GM23338 (cell line): ENCODE measurements at regions not wholly inside any gene's neighbourhood (a gene's known extent, or its start where the extent isn't known, plus 50 kb on each side); places are given as distances from the start of the nearest gene placed in this dataset.

Experiments used
- ATAC-seq: fragments of 200-7000 bp; cut with Tn5 transposase; 3 replicates; pipeline ENCODE4 v1.9.1; 2020
- DNase-seq: peaks from one replicate; pipeline ENCODE4 v3.0.0-alpha.2; 2015; ENCODE audit warnings: low spot score
- H2AFZ ChIP-seq: fragments of 200-600 bp; sonication (generic); 2 replicates; pipeline ENCODE4 v1.8.0; 2016; ENCODE audit warnings: antibody characterized with exemption, mild to moderate bottlenecking, moderate library complexity
- H3F3A ChIP-seq: fragments of 200-600 bp; sonication (generic); replicated peaks from 2 replicates; pipeline ENCODE4 v1.8.0; 2017; ENCODE audit warnings: antibody characterized with exemption, mixed run types, low read depth
- H3K27ac ChIP-seq: fragments of 200-600 bp; sonication (generic); 2 replicates; pipeline ENCODE4 v1.6.1; 2016; ENCODE audit warnings: low read depth
- H3K27me3 ChIP-seq: fragments of 200-600 bp; sonication (generic); 2 replicates; pipeline ENCODE4 v1.8.0; 2016; ENCODE audit warnings: mild to moderate bottlenecking, mixed run types, moderate library complexity; ENCODE audit not compliant: insufficient read depth
- H3K36me3 ChIP-seq: fragments of 200-600 bp; sonication (generic); 2 replicates; pipeline ENCODE4 v1.8.0; 2016; ENCODE audit warnings: mild to moderate bottlenecking; ENCODE audit not compliant: insufficient read depth
- H3K4me1 ChIP-seq: fragments of 200-600 bp; sonication (generic); 2 replicates; pipeline ENCODE4 v1.8.0; 2016; ENCODE audit warnings: mild to moderate bottlenecking, moderate library complexity; ENCODE audit not compliant: insufficient read depth
- H3K4me2 ChIP-seq: fragments of 200-600 bp; sonication (generic); 2 replicates; pipeline ENCODE4 v1.7.1; 2017; ENCODE audit warnings: mixed run types
- H3K4me3 ChIP-seq: fragments of 200-600 bp; sonication (generic); 2 replicates; pipeline ENCODE4 v1.6.1; 2016; ENCODE audit warnings: mixed run types
- H3K79me2 ChIP-seq: fragments of 200-600 bp; sonication (generic); replicated peaks from 2 replicates; pipeline ENCODE4 v1.8.0; 2017; ENCODE audit warnings: mild to moderate bottlenecking; ENCODE audit not compliant: insufficient read depth
- H3K9me2 ChIP-seq: fragments of 200-600 bp; sonication (generic); 2 replicates; pipeline ENCODE4 v1.8.0; 2017; ENCODE audit not compliant: insufficient read depth
- H4K20me1 ChIP-seq: fragments of 200-600 bp; sonication (generic); replicated peaks from 2 replicates; pipeline ENCODE4 v1.8.0; 2017; ENCODE audit warnings: mild to moderate bottlenecking; ENCODE audit not compliant: insufficient read depth
- H3K27ac Mint-ChIP-seq: 2 replicates; pipeline ENCODE4 v1.8.0; 2020; ENCODE audit warnings: inconsistent platforms, mild to moderate bottlenecking, moderate library complexity, mixed read lengths
- H3K27me3 Mint-ChIP-seq: 3 replicates; pipeline ENCODE4 v1.8.0; 2022; ENCODE audit warnings: low read depth, mild to moderate bottlenecking, moderate library complexity, mixed read lengths, inconsistent platforms; ENCODE audit not compliant: insufficient read depth, poor library complexity
- H3K36me3 Mint-ChIP-seq: 3 replicates; pipeline ENCODE4 v1.8.0; 2021; ENCODE audit warnings: low read depth, mild to moderate bottlenecking, inconsistent platforms, moderate library complexity, mixed read lengths
- H3K4me1 Mint-ChIP-seq: 3 replicates; pipeline ENCODE4 v1.8.0; 2020; ENCODE audit warnings: mild to moderate bottlenecking, inconsistent platforms, mixed read lengths
- H3K4me3 Mint-ChIP-seq: 3 replicates; pipeline ENCODE4 v1.8.0; 2021; ENCODE audit warnings: moderate library complexity, mild to moderate bottlenecking, inconsistent platforms, mixed read lengths
- H3K9me3 Mint-ChIP-seq: 3 replicates; pipeline ENCODE4 v1.8.0; 2020; ENCODE audit warnings: moderate library complexity, mild to moderate bottlenecking, inconsistent platforms, mixed read lengths
- CREB1 ChIP-seq: fragments of 250-450 bp; sonication (Bioruptor Pico); IDR thresholded peaks from 2 replicates; pipeline ENCODE4 v1.5.0; 2020; ENCODE audit warnings: low read depth, mild to moderate bottlenecking, moderate library complexity
- EZH2 ChIP-seq: fragments of 200-600 bp; sonication (generic); IDR thresholded peaks from one replicate; pipeline ENCODE4 v1.8.0; 2017; ENCODE audit warnings: antibody characterized with exemption, mild to moderate bottlenecking, low read depth; ENCODE audit not compliant: unreplicated experiment
- POLR2AphosphoS5 ChIP-seq: IDR thresholded peaks from 2 replicates; pipeline ENCODE4 v1.6.1; 2016; ENCODE audit warnings: antibody characterized with exemption, low read depth
- REST ChIP-seq: IDR thresholded peaks from one replicate; pipeline ENCODE4 v1.6.1; 2018; ENCODE audit warnings: antibody characterized with exemption; ENCODE audit not compliant: unreplicated experiment
- STAT1 ChIP-seq: IDR thresholded peaks from one replicate; pipeline ENCODE4 v1.6.1; 2016; ENCODE audit warnings: antibody characterized with exemption; ENCODE audit not compliant: unreplicated experiment
- ZNF114 ChIP-seq: fragments of 250-450 bp; sonication (Bioruptor Pico); IDR thresholded peaks from 2 replicates; pipeline ENCODE4 v1.5.0; 2020; ENCODE audit warnings: mild to moderate bottlenecking, moderate library complexity
- ZNF331 ChIP-seq: fragments of 250-450 bp; sonication (Bioruptor Pico); IDR thresholded peaks from 2 replicates; pipeline ENCODE4 v1.5.0; 2020; ENCODE audit warnings: low read depth, mild to moderate bottlenecking, moderate library complexity
- TF ChIP-seq, protein P1 (sequence below), 2 experiments: fragments of 200-600 bp in 1 of 2; sonication (generic) in 1 of 2; conservative IDR thresholded peaks; 2 replicates each; pipeline versions ENCODE4 v1.5.1 to v1.6.1; 2016 to 2017; ENCODE audit warnings: antibody characterized with exemption in 2 of 2, low read depth in 2 of 2, mild to moderate bottlenecking in 2 of 2, moderate library complexity in 1 of 2

GRCh38 chr5:42230839-42231238 lies 192.4 kb upstream of the GHR start:
- DNase-seq = no peak

DNA sequence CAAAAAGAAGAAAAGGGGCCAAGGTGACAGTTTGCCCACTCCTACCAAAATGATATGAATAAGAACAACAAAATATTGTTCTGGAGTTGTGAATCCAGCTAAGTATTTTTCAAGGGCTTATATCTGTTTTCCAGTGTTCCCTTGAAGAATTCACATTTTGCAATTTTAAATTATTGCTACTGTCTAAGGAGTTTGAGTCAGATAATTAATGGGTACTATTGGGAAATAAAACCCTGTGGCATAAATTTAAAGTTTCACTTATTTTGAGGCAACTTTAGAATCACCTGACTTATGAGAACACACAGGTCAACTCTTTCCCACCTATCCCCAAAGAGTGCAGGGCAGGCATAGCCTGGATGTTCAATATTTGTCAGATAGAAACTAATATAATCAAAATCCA lies 188.0 kb upstream of the GHR start:
- H3K36me3 Mint-ChIP-seq = peaks cover 7% of the 10 kb centered on the region; the same call in 2 of the 3 replicates
- H3K9me2 ChIP-seq = peaks cover 13% of the 10 kb centered on the region
- no peaks in the 10 kb centered on the region for H3K79me2 ChIP-seq
- no peaks in the 10 kb centered on the region for H4K20me1 ChIP-seq
- DNase-seq (no peak), ATAC-seq (no peak)
- H3K27me3 Mint-ChIP-seq = peaks cover 1% of the 10 kb centered on the region
- H3K27ac ChIP-seq = no peak overlapping the region
- no peaks in the 10 kb centered on the region for H3K4me1 ChIP-seq
- H3K4me3 Mint-ChIP-seq = no peak overlapping the region
- H3K9me3 Mint-ChIP-seq = peaks cover 31% of the 10 kb centered on the region
- H3K27ac Mint-ChIP-seq = no peak overlapping the region
- no peak overlapping the region for H3K4me3 ChIP-seq
- H3K4me1 Mint-ChIP-seq = no peaks in the 10 kb centered on the region
- H2AFZ ChIP-seq = no peak overlapping the region
- H3K27me3 ChIP-seq = no peaks in the 10 kb centered on the region
- TF ChIP-seq, protein P1, sequence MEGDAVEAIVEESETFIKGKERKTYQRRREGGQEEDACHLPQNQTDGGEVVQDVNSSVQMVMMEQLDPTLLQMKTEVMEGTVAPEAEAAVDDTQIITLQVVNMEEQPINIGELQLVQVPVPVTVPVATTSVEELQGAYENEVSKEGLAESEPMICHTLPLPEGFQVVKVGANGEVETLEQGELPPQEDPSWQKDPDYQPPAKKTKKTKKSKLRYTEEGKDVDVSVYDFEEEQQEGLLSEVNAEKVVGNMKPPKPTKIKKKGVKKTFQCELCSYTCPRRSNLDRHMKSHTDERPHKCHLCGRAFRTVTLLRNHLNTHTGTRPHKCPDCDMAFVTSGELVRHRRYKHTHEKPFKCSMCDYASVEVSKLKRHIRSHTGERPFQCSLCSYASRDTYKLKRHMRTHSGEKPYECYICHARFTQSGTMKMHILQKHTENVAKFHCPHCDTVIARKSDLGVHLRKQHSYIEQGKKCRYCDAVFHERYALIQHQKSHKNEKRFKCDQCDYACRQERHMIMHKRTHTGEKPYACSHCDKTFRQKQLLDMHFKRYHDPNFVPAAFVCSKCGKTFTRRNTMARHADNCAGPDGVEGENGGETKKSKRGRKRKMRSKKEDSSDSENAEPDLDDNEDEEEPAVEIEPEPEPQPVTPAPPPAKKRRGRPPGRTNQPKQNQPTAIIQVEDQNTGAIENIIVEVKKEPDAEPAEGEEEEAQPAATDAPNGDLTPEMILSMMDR (conservative IDR thresholded peaks at IDR 0.05; ENCODE audit: low read depth in 2 of 2) = no peak
- no peak for TF ChIP-seq REST
- TF ChIP-seq ZNF331 (CRISPR knock-in tag) = no peak
- TF ChIP-seq CREB1 = no peak
- no peak for TF ChIP-seq POLR2AphosphoS5
- TF ChIP-seq ZNF114 = no peak
- no peak overlapping the region for H3K4me2 ChIP-seq
- H3F3A ChIP-seq = no peaks in the 10 kb centered on the region
- H3K36me3 ChIP-seq = no peaks in the 10 kb centered on the region; the same call in 1 of the 2 replicates

More at GRCh38 chr5:42230839-42231238, 192.4 kb upstream of the GHR start:
- Histone ChIP-seq H3K27me3 (no peaks in the 10 kb centered on the region), H3K36me3 (no peaks in the 10 kb centered on the region; the same call in 1 of the 2 replicates), H3K79me2 (no peaks in the 10 kb centered on the region), H2AFZ (0 out of 2 replicates have a peak overlapping the region, but pooled peaks have one; percentile 47), H3K27ac (no peak overlapping the region), H3F3A (no peaks in the 10 kb centered on the region), H3K9me2 (peaks cover 22% of the 10 kb centered on the region), H4K20me1 (no peaks in the 10 kb centered on the region), H3K4me1 (peaks cover 14% of the 10 kb centered on the region), H3K4me2 (no peak overlapping the region), H3K4me3 (no peak overlapping the region)
- Mint-ChIP-seq H3K4me1 (peaks cover 10% of the 10 kb centered on the region), H3K9me3 (peaks cover 44% of the 10 kb centered on the region), H3K36me3 (peaks cover 9% of the 10 kb centered on the region), H3K4me3 (no peak overlapping the region), H3K27ac (no peak overlapping the region), H3K27me3 (peaks cover 1% of the 10 kb centered on the region)
- TF ChIP-seq CREB1 (no peak), EZH2 (no peak), ZNF331 (CRISPR knock-in tag) (no peak), STAT1 (no peak), ZNF114 (no peak)
- ATAC-seq = no peak
